HEK293 (cell line): ENCODE measurements at regions not wholly inside any gene's neighbourhood (a gene's known extent, or its start where the extent isn't known, plus 50 kb on each side); places are given as distances from the start of the nearest gene placed in this dataset.

ENCODE experiments used
- CTCF ChIA-PET: fragments of 350-600 bp; formaldehyde crosslinking; extraction: SDS; loops from one replicate; lab custom pipeline; 2021; ENCODE audit warnings: antibody characterized with exemption; lab: Yijun Ruan, JAX
- POLR2A ChIA-PET: fragments of 300-600 bp; formaldehyde crosslinking; extraction: SDS; loops from one replicate; lab custom pipeline; 2020; ENCODE audit warnings: antibody characterized with exemption, inconsistent platforms; lab: Yijun Ruan, JAX
- H3K27ac ChIP-seq: fragments of 200-500 bp; sonication (Bioruptor generic); 2 replicates; pipeline ENCODE4 v1.5.1; 2014; ENCODE audit warnings: low read depth, low read length, control low read depth, inconsistent platforms; ENCODE audit errors: extremely low read depth
- H3K36me3 ChIP-seq, 2 experiments: fragments of 200-500 bp in 1 of 2; sonication (Bioruptor generic) in 1 of 2; 1 replicate in 1 of 2; 2 replicates in 1 of 2; pipeline ENCODE4 v1.5.1; 2014 to 2017; ENCODE audit warnings: inconsistent platforms in 2 of 2, low read length in 2 of 2; ENCODE audit not compliant: control insufficient read depth in 2 of 2, insufficient read depth in 1 of 2
- H3K4me1 ChIP-seq: fragments of 200-500 bp; sonication (Bioruptor generic); 2 replicates; pipeline ENCODE4 v1.5.1; 2014; ENCODE audit warnings: mild to moderate bottlenecking, low read length, inconsistent platforms; ENCODE audit not compliant: control insufficient read depth, insufficient read depth
- H3K4me3 ChIP-seq: 2 replicates; pipeline ENCODE4 v1.5.1; 2011; ENCODE audit warnings: low read depth, mild to moderate bottlenecking, control low read depth, low read length, moderate library complexity
- H3K9me3 ChIP-seq: fragments of 200-500 bp; sonication (Bioruptor generic); 2 replicates; pipeline ENCODE4 v1.5.1; 2014; ENCODE audit warnings: low read depth, low read length, inconsistent platforms; ENCODE audit not compliant: control insufficient read depth, insufficient read depth
- IKZF3 ChIP-seq: fragments of 450-650 bp; IDR thresholded peaks from 2 replicates; pipeline ENCODE4 v1.5.0; 2018; ENCODE audit warnings: missing biosample characterization, mild to moderate bottlenecking, missing genetic modification characterization, moderate library complexity
- PRDM1 ChIP-seq: fragments of 450-650 bp; formaldehyde crosslinking; IDR thresholded peaks from 2 replicates; pipeline ENCODE4; 2016; ENCODE audit warnings: missing biosample characterization, missing genetic modification characterization
- ZBTB1 ChIP-seq: fragments of 450-650 bp; formaldehyde crosslinking; IDR thresholded peaks from 2 replicates; pipeline ENCODE4 v1.5.1; 2016; ENCODE audit warnings: missing biosample characterization, missing genetic modification characterization
- ZBTB20 ChIP-seq: fragments of 450-650 bp; formaldehyde crosslinking; IDR thresholded peaks from 2 replicates; pipeline ENCODE4 v1.5.1; 2016; ENCODE audit warnings: missing biosample characterization, missing genetic modification characterization
- ZNF140 ChIP-seq: fragments of 450-650 bp; formaldehyde crosslinking; IDR thresholded peaks from 2 replicates; pipeline ENCODE4 v1.5.1; 2016; ENCODE audit warnings: missing biosample characterization, missing genetic modification characterization
- ZNF239 ChIP-seq: fragments of 450-650 bp; formaldehyde crosslinking; IDR thresholded peaks from 2 replicates; pipeline ENCODE4 v1.5.1; 2016; ENCODE audit warnings: missing biosample characterization, missing genetic modification characterization
- ZNF24 ChIP-seq: fragments of 450-650 bp; formaldehyde crosslinking; IDR thresholded peaks from 2 replicates; pipeline ENCODE4 v1.5.1; 2016; ENCODE audit warnings: missing biosample characterization, missing genetic modification characterization
- ZNF266 ChIP-seq: fragments of 450-650 bp; formaldehyde crosslinking; IDR thresholded peaks from 2 replicates; pipeline ENCODE4 v1.5.1; 2016; ENCODE audit warnings: missing biosample characterization, missing genetic modification characterization, low read depth
- ZNF292 ChIP-seq: fragments of 450-650 bp; formaldehyde crosslinking; IDR thresholded peaks from 2 replicates; pipeline ENCODE4 v1.5.1; 2016; ENCODE audit warnings: low read depth, missing biosample characterization, missing genetic modification characterization, borderline replicate concordance
- ZNF341 ChIP-seq: fragments of 450-650 bp; formaldehyde crosslinking; IDR thresholded peaks from 2 replicates; pipeline ENCODE4; 2016; ENCODE audit warnings: low read depth, missing biosample characterization, missing genetic modification characterization
- ZNF366 ChIP-seq: fragments of 450-650 bp; formaldehyde crosslinking; conservative IDR thresholded peaks from 2 replicates; pipeline ENCODE4 v1.5.1; 2016; ENCODE audit warnings: missing biosample characterization, missing genetic modification characterization
- ZNF37A ChIP-seq: fragments of 450-650 bp; IDR thresholded peaks from 2 replicates; pipeline ENCODE4 v1.5.1; 2018; ENCODE audit warnings: missing biosample characterization, missing genetic modification characterization
- ZNF423 ChIP-seq: fragments of 450-650 bp; formaldehyde crosslinking; IDR thresholded peaks from 2 replicates; pipeline ENCODE4 v1.5.1; 2016; ENCODE audit warnings: missing biosample characterization, missing genetic modification characterization
- ZNF521 ChIP-seq: fragments of 450-650 bp; formaldehyde crosslinking; IDR thresholded peaks from 2 replicates; pipeline ENCODE4 v1.5.1; 2017; ENCODE audit warnings: missing biosample characterization, mild to moderate bottlenecking, missing genetic modification characterization
- ZNF549 ChIP-seq: fragments of 450-650 bp; IDR thresholded peaks from 2 replicates; pipeline ENCODE4 v1.5.1; 2018; ENCODE audit warnings: missing biosample characterization, missing genetic modification characterization, mild to moderate bottlenecking, inconsistent platforms, moderate library complexity
- ZNF571 ChIP-seq: fragments of 450-650 bp; formaldehyde crosslinking; IDR thresholded peaks from 2 replicates; pipeline ENCODE4 v1.5.0; 2017; ENCODE audit warnings: missing biosample characterization, missing genetic modification characterization
- ZNF585B ChIP-seq: fragments of 450-650 bp; formaldehyde crosslinking; IDR thresholded peaks from 2 replicates; pipeline ENCODE4 v1.5.1; 2016; ENCODE audit warnings: missing biosample characterization, missing genetic modification characterization
- ZNF664 ChIP-seq: fragments of 450-650 bp; formaldehyde crosslinking; IDR thresholded peaks from 2 replicates; pipeline ENCODE4 v1.5.1; 2016; ENCODE audit warnings: missing biosample characterization, missing genetic modification characterization
- ZNF701 ChIP-seq: fragments of 450-650 bp; formaldehyde crosslinking; IDR thresholded peaks from 2 replicates; pipeline ENCODE4 v1.5.1; 2016; ENCODE audit warnings: missing biosample characterization, missing genetic modification characterization
- ZXDB ChIP-seq: fragments of 450-650 bp; formaldehyde crosslinking; IDR thresholded peaks from 2 replicates; pipeline ENCODE4 v1.5.1; 2016; ENCODE audit warnings: missing biosample characterization, missing genetic modification characterization
- TF ChIP-seq, protein P1 (sequence below): fragments of 450-650 bp; formaldehyde crosslinking; IDR thresholded peaks from 2 replicates; pipeline ENCODE4 v1.5.1; 2017; ENCODE audit warnings: missing biosample characterization, missing genetic modification characterization
- TF ChIP-seq, protein P2 (sequence below): fragments of 450-650 bp; formaldehyde crosslinking; IDR thresholded peaks from 2 replicates; pipeline ENCODE4 v1.5.1; 2016; ENCODE audit warnings: missing biosample characterization, missing genetic modification characterization
- TF ChIP-seq, protein P3 (sequence below): fragments of 450-650 bp; formaldehyde crosslinking; IDR thresholded peaks from 2 replicates; pipeline ENCODE4 v1.5.1; 2017; ENCODE audit warnings: missing biosample characterization, missing genetic modification characterization
- TF ChIP-seq, protein P4 (sequence below): fragments of 450-650 bp; formaldehyde crosslinking; IDR thresholded peaks from 2 replicates; pipeline ENCODE4 v1.5.1; 2016; ENCODE audit warnings: missing biosample characterization, missing genetic modification characterization
- TF ChIP-seq, protein P5 (sequence below): fragments of 450-650 bp; formaldehyde crosslinking; conservative IDR thresholded peaks from 2 replicates; pipeline ENCODE4 v1.5.1; 2016; ENCODE audit warnings: low read depth, missing biosample characterization, missing genetic modification characterization

DNA sequence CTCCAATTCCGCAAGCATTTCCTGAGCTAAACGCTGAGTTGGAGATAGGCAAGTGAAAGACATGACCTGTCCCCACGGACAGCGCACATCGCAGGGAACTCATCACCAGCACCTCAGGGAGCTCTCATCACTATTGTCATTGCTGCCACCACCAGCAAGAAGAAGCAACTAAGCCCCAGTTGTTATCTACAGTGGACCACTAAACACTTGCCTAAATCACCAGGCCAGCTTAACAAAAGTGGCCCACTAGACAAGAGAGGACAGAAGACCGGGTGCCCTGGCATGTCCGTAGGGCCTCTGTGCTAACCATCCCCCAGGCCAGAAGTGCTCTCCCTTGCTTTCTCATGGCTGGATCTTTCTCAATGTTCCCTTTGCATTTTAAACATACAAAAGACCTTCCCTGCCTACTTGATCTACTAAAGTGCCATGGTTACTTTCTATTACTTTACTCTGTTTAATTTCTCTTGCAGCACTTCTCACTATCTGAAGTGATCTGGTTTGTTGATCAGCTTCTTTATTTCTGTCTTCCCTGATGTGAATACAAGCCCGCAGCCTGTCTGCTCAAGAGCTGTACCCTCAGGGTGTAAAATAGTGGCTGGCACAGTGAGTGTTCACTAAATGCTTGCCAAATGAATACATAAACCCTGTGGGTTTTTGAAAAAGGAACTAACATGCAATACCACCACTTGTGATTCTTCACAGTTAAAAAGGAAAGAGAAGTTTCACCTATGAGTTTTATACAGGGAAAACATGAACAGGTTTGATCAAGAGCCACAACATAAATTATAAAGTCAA is 60.9 kb upstream of the RFLNA start (continued):
- TF ChIP-seq, protein P1, sequence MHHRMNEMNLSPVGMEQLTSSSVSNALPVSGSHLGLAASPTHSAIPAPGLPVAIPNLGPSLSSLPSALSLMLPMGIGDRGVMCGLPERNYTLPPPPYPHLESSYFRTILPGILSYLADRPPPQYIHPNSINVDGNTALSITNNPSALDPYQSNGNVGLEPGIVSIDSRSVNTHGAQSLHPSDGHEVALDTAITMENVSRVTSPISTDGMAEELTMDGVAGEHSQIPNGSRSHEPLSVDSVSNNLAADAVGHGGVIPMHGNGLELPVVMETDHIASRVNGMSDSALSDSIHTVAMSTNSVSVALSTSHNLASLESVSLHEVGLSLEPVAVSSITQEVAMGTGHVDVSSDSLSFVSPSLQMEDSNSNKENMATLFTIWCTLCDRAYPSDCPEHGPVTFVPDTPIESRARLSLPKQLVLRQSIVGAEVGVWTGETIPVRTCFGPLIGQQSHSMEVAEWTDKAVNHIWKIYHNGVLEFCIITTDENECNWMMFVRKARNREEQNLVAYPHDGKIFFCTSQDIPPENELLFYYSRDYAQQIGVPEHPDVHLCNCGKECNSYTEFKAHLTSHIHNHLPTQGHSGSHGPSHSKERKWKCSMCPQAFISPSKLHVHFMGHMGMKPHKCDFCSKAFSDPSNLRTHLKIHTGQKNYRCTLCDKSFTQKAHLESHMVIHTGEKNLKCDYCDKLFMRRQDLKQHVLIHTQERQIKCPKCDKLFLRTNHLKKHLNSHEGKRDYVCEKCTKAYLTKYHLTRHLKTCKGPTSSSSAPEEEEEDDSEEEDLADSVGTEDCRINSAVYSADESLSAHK (tag by site-specific recombination): no peak
- TF ChIP-seq ZNF266 (tag by site-specific recombination) (no peak), ZNF292 (tag by site-specific recombination) (no peak)

DNA sequence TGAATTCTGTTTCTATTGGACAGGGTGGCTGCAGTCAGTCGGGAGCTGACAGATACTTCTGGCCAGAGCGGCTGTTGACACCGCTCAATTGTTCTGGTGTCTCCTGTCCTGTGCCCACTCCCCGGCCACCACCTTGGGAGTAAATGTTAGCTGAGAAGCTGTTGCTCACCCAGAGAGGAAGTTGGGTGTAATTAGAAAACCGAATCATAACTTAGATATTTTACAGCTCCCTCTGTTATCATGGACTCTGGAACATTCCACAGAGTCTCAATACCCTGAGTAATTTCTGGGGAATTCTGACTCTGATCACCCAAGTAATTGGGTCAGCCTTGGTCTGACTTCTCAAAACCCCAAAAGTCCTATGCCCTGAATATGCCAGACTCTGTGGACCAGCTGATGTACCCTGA is 58.3 kb upstream of the RFLNA start:
- POLR2A ChIA-PET: no interaction called here
- no peak overlapping the region for H3K27ac ChIP-seq

DNA sequence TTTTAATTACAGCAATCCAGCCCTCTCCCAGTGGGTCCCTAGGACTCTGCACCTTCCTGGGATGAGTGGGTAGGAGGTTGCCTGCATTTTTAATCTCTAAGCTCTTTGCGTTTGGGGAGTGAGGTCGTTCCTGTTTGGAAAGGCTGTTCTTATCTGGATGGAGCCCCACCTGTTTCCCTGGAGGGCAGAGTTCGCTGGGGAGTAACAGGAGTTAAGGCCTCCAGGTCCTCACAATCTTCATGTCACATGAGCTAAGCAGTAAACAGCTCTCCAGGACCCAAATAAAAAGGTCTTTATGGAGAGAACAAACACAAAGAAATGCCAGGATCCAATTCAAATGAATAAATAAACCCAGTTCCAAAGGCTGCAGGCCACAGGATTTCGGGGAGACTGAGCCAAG is 56.0 kb upstream of the RFLNA start:
- ChIA-PET CTCF (no interaction called here), POLR2A (no interaction called here)
- Histone ChIP-seq H3K4me3 (no peak overlapping the region), H3K27ac (no peak overlapping the region), H3K4me1 (no peaks in the 10 kb centered on the region), H3K9me3 (no peaks in the 10 kb centered on the region), H3K36me3 (no peaks in the 10 kb centered on the region)
- no peak for TF ChIP-seq ZNF571
- TF ChIP-seq ZXDB: no peak
- TF ChIP-seq ZNF37A (tag by site-specific recombination): no peak
- TF ChIP-seq ZBTB1: no peak
- no peak for TF ChIP-seq ZNF585B (tag by site-specific recombination)
- no peak for TF ChIP-seq PRDM1 (tag by site-specific recombination)
- no peak for TF ChIP-seq ZNF140 (tag by site-specific recombination)
- TF ChIP-seq, protein P2, sequence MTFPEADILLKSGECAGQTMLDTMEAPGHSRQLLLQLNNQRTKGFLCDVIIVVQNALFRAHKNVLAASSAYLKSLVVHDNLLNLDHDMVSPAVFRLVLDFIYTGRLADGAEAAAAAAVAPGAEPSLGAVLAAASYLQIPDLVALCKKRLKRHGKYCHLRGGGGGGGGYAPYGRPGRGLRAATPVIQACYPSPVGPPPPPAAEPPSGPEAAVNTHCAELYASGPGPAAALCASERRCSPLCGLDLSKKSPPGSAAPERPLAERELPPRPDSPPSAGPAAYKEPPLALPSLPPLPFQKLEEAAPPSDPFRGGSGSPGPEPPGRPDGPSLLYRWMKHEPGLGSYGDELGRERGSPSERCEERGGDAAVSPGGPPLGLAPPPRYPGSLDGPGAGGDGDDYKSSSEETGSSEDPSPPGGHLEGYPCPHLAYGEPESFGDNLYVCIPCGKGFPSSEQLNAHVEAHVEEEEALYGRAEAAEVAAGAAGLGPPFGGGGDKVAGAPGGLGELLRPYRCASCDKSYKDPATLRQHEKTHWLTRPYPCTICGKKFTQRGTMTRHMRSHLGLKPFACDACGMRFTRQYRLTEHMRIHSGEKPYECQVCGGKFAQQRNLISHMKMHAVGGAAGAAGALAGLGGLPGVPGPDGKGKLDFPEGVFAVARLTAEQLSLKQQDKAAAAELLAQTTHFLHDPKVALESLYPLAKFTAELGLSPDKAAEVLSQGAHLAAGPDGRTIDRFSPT: no peak
- TF ChIP-seq ZNF664: no peak

More for the DNA sequence above, 58.3 kb upstream of the RFLNA start:
- Histone ChIP-seq H3K36me3 (no peaks in the 10 kb centered on the region), H3K9me3 (no peaks in the 10 kb centered on the region), H3K4me3 (no peak overlapping the region), H3K4me1 (no peaks in the 10 kb centered on the region)
- TF ChIP-seq ZNF549 (tag by site-specific recombination) (no peak), ZNF366 (tag by site-specific recombination) (no peak), ZNF701 (tag by site-specific recombination) (no peak), ZNF423 (no peak), IKZF3 (no peak), ZBTB20 (tag by site-specific recombination) (no peak), ZNF239 (tag by site-specific recombination) (no peak), ZNF341 (tag by site-specific recombination) (no peak), ZNF24 (no peak), ZNF521 (no peak)
- TF ChIP-seq, protein P3, sequence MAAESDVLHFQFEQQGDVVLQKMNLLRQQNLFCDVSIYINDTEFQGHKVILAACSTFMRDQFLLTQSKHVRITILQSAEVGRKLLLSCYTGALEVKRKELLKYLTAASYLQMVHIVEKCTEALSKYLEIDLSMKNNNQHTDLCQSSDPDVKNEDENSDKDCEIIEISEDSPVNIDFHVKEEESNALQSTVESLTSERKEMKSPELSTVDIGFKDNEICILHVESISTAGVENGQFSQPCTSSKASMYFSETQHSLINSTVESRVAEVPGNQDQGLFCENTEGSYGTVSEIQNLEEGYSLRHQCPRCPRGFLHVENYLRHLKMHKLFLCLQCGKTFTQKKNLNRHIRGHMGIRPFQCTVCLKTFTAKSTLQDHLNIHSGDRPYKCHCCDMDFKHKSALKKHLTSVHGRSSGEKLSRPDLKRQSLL (tag by site-specific recombination): no peak
- TF ChIP-seq, protein P4, sequence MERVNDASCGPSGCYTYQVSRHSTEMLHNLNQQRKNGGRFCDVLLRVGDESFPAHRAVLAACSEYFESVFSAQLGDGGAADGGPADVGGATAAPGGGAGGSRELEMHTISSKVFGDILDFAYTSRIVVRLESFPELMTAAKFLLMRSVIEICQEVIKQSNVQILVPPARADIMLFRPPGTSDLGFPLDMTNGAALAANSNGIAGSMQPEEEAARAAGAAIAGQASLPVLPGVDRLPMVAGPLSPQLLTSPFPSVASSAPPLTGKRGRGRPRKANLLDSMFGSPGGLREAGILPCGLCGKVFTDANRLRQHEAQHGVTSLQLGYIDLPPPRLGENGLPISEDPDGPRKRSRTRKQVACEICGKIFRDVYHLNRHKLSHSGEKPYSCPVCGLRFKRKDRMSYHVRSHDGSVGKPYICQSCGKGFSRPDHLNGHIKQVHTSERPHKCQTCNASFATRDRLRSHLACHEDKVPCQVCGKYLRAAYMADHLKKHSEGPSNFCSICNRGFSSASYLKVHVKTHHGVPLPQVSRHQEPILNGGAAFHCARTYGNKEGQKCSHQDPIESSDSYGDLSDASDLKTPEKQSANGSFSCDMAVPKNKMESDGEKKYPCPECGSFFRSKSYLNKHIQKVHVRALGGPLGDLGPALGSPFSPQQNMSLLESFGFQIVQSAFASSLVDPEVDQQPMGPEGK (tag by site-specific recombination): no peak
- TF ChIP-seq, protein P5, sequence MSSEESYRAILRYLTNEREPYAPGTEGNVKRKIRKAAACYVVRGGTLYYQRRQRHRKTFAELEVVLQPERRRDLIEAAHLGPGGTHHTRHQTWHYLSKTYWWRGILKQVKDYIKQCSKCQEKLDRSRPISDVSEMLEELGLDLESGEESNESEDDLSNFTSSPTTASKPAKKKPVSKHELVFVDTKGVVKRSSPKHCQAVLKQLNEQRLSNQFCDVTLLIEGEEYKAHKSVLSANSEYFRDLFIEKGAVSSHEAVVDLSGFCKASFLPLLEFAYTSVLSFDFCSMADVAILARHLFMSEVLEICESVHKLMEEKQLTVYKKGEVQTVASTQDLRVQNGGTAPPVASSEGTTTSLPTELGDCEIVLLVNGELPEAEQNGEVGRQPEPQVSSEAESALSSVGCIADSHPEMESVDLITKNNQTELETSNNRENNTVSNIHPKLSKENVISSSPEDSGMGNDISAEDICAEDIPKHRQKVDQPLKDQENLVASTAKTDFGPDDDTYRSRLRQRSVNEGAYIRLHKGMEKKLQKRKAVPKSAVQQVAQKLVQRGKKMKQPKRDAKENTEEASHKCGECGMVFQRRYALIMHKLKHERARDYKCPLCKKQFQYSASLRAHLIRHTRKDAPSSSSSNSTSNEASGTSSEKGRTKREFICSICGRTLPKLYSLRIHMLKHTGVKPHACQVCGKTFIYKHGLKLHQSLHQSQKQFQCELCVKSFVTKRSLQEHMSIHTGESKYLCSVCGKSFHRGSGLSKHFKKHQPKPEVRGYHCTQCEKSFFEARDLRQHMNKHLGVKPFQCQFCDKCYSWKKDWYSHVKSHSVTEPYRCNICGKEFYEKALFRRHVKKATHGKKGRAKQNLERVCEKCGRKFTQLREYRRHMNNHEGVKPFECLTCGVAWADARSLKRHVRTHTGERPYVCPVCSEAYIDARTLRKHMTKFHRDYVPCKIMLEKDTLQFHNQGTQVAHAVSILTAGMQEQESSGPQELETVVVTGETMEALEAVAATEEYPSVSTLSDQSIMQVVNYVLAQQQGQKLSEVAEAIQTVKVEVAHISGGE (tag by site-specific recombination): no peak
- CTCF ChIA-PET: no interaction called here
